ENCODE measurements at regions not wholly inside any gene's neighbourhood (a gene's known extent, or its start where the extent isn't known, plus 50 kb on each side); places are given as distances from the start of the nearest gene placed in this dataset.

GRCh38 chr4:157754410-157754809 lies 418.4 kb downstream of the GASK1B start:
- no peak for DNase-seq
- no peak for TF ChIP-seq CTCF (IDR thresholded peaks at IDR 0.05)
- Histone ChIP-seq H3K4me3 (no peak overlapping the region), H3K36me3 (ENCODE audit: insufficient read depth in 1 of 2, low read depth in 1 of 2) (no peaks in the 10 kb centered on the region), H3K9me3 (no peaks in the 10 kb centered on the region), H3K4me1 (no peaks in the 10 kb centered on the region), H3K27me3 (ENCODE audit: insufficient read depth in 3 of 3, low read length in 2 of 3) (no peaks in the 10 kb centered on the region), H3K27ac (no peak overlapping the region)
- intact Hi-C loops (cut with DNase I) = no loop called here
- WGBS, 3 donors = 81 to 88% (median 84%) methylated on average over 2 of the region's 2 CpGs
- no peak for ATAC-seq

GRCh38 chr4:157751631-157752030 lies 421.2 kb downstream of the GASK1B start:
- Histone ChIP-seq H3K9me3 (no peaks in the 10 kb centered on the region), H3K27ac (no peak overlapping the region), H3K4me3 (no peak overlapping the region), H3K4me1 (no peaks in the 10 kb centered on the region), H3K27me3 (ENCODE audit: insufficient read depth in 3 of 3, low read length in 2 of 3) (no peaks in the 10 kb centered on the region), H3K36me3 (ENCODE audit: insufficient read depth in 1 of 2, low read depth in 1 of 2) (no peaks in the 10 kb centered on the region)
- no peak for TF ChIP-seq CTCF (IDR thresholded peaks at IDR 0.05)
- WGBS, 3 donors = 74 to 80% (median 79%) methylated on average over 2 of the region's 2 CpGs
- intact Hi-C loops (cut with DNase I) = no loop called here
- DNase-seq (no peak), ATAC-seq (no peak)

GRCh38 chr4:157741642-157742041 lies 431.2 kb downstream of the GASK1B start:
- no peak overlapping the region for H3K27ac ChIP-seq
- WGBS, 3 donors = 44 to 66% (median 52%) methylated on average over 1 of the region's 1 CpG
- no peak overlapping the region for H3K4me3 ChIP-seq
- no peak for TF ChIP-seq CTCF (IDR thresholded peaks at IDR 0.05)
- no peaks in the 10 kb centered on the region for H3K36me3 ChIP-seq (ENCODE audit: insufficient read depth in 1 of 2, low read depth in 1 of 2)
- DNase-seq = no peak
- H3K9me3 ChIP-seq = no peaks in the 10 kb centered on the region
- H3K27me3 ChIP-seq (ENCODE audit: insufficient read depth in 3 of 3, low read length in 2 of 3) = no peaks in the 10 kb centered on the region
- ATAC-seq = no peak
- intact Hi-C loops (cut with DNase I) = no loop called here
- no peaks in the 10 kb centered on the region for H3K4me1 ChIP-seq

- intact Hi-C loops (cut with DNase I) = no loop called here
- H3K27me3 ChIP-seq (ENCODE audit: insufficient read depth in 3 of 3, low read length in 2 of 3) = no peaks in the 10 kb centered on the region
- ATAC-seq (no peak), DNase-seq (no peak)
- TF ChIP-seq CTCF (IDR thresholded peaks at IDR 0.05) = no peak
- no peaks in the 10 kb centered on the region for H3K4me1 ChIP-seq
- H3K27ac ChIP-seq = no peak overlapping the region
- no peaks in the 10 kb centered on the region for H3K9me3 ChIP-seq
- H3K4me3 ChIP-seq = no peak overlapping the region
- H3K36me3 ChIP-seq (ENCODE audit: insufficient read depth in 1 of 2, low read depth in 1 of 2) = no peaks in the 10 kb centered on the region
- 57 to 62% (median 58%) methylated on average over 2 of the region's 2 CpGs for WGBS, 3 donors
These were observed 433.6 kb downstream of the GASK1B start for GRCh38 chr4:157739242-157739641.

GRCh38 chr4:157728215-157728614 lies 444.6 kb downstream of the GASK1B start:
- no peak for TF ChIP-seq CTCF (IDR thresholded peaks at IDR 0.05)
- intact Hi-C loops (cut with DNase I) = no loop called here
- no peak overlapping the region for H3K4me3 ChIP-seq
- 83 to 91% (median 84%) methylated on average over 3 of the region's 3 CpGs for WGBS, 3 donors
- ATAC-seq (no peak), DNase-seq (no peak)
- H3K27ac ChIP-seq = no peak overlapping the region
- H3K27me3 ChIP-seq (ENCODE audit: insufficient read depth in 3 of 3, low read length in 2 of 3) = peaks cover 0 to 2% (median 0%) of the 10 kb centered on the region in 3 donors
- no peaks in the 10 kb centered on the region for H3K4me1 ChIP-seq
- H3K36me3 ChIP-seq (ENCODE audit: insufficient read depth in 1 of 2, low read depth in 1 of 2) = no peaks in the 10 kb centered on the region
- H3K9me3 ChIP-seq = no peaks in the 10 kb centered on the region

Data from psoas muscle (tissue), 7 donors.